H1 (cell line): ENCODE measurements at regions not wholly inside any gene's neighbourhood (a gene's known extent, or its start where the extent isn't known, plus 50 kb on each side); places are given as distances from the start of the nearest gene placed in this dataset.

Source experiments
- CTCF ChIA-PET: fragments of 300-600 bp; sonication (Branson Sonifier 250); formaldehyde crosslinking; loops from one replicate; lab custom pipeline; 2021; ENCODE audit not compliant: partially characterized antibody; lab: Charles Lee
- POLR2A ChIA-PET: fragments of 300-600 bp; sonication (Branson Sonifier 250); formaldehyde crosslinking; loops from one replicate; lab custom pipeline; 2021; ENCODE audit warnings: inconsistent platforms; ENCODE audit not compliant: partially characterized antibody; lab: Charles Lee
- DNase-seq, 2 experiments: peaks; one replicate each; pipeline versions ENCODE4 v3.0.0 to v3.0.0-alpha.2; 2010 to 2022; ENCODE audit warnings: low spot score in 2 of 2, low read depth in 1 of 2, mixed read lengths in 1 of 2
- FAIRE-seq: peaks from 2 replicates; lab custom pipeline; 2011; peaks lifted over from hg19 to GRCh38; lab: Jason Lieb, UNC
- H2AFZ ChIP-seq: 2 replicates; pipeline ENCODE4 v1.8.1; 2012; ENCODE audit warnings: low read length, inconsistent platforms
- H2AK5ac ChIP-seq: 2 replicates; pipeline ENCODE4 v1.6.1; 2013; ENCODE audit warnings: low read depth, low read length
- H2BK120ac ChIP-seq: replicated peaks from 2 replicates; pipeline ENCODE3; 2013; ENCODE audit warnings: low read depth, low read length, inconsistent platforms
- H2BK12ac ChIP-seq: 2 replicates; pipeline ENCODE4 v1.6.1; 2013; ENCODE audit warnings: low read depth, low read length
- H2BK15ac ChIP-seq: 2 replicates; pipeline ENCODE4 v1.6.1; 2013; ENCODE audit warnings: low read length
- H2BK20ac ChIP-seq: 2 replicates; pipeline ENCODE4 v1.6.1; 2013; ENCODE audit warnings: low read length
- H2BK5ac ChIP-seq: 2 replicates; pipeline ENCODE4 v1.6.1; 2013; ENCODE audit warnings: low read depth, low read length
- H3K14ac ChIP-seq: 2 replicates; pipeline ENCODE4 v1.6.1; 2013; ENCODE audit warnings: inconsistent platforms; ENCODE audit not compliant: insufficient read length
- H3K18ac ChIP-seq: 2 replicates; pipeline ENCODE4 v1.6.1; 2013; ENCODE audit warnings: low read length; ENCODE audit errors: extremely low read depth
- H3K23ac ChIP-seq: 2 replicates; pipeline ENCODE4 v1.6.1; 2013; ENCODE audit warnings: inconsistent platforms; ENCODE audit not compliant: insufficient read length
- H3K23me2 ChIP-seq: 2 replicates; pipeline ENCODE4 v1.6.1; 2013; ENCODE audit warnings: low read depth, low read length
- H3K27ac ChIP-seq: 2 replicates; pipeline ENCODE4 v1.6.1; 2011; ENCODE audit warnings: low read depth, low read length, inconsistent platforms
- H3K27me3 ChIP-seq, 4 experiments: replicated peaks in 1 of 4; 1 replicate in 1 of 4; 2 replicates in 3 of 4; pipeline versions ENCODE4 v1.6.1 to v1.8.1; 2011 to 2013; ENCODE audit warnings: low read length in 3 of 4, mild to moderate bottlenecking in 3 of 4, inconsistent platforms in 2 of 4, mixed read lengths in 2 of 4, moderate library complexity in 1 of 4; ENCODE audit not compliant: control insufficient read depth in 3 of 4, insufficient read depth in 3 of 4; ENCODE audit errors: extremely low read depth in 1 of 4
- H3K36me3 ChIP-seq, 4 experiments: 2 replicates each; pipeline versions ENCODE4 v1.6.1 to v1.8.1; 2011 to 2013; ENCODE audit warnings: mild to moderate bottlenecking in 4 of 4, low read length in 3 of 4, moderate library complexity in 2 of 4, control low read depth in 1 of 4, inconsistent platforms in 1 of 4; ENCODE audit not compliant: insufficient read depth in 4 of 4, control insufficient read depth in 2 of 4
- H3K4ac ChIP-seq: replicated peaks from 2 replicates; pipeline ENCODE3; 2013; ENCODE audit warnings: low read length, low read depth, mixed read lengths, inconsistent platforms; ENCODE audit not compliant: insufficient read length
- H3K4me1 ChIP-seq, 4 experiments: replicated peaks in 1 of 4; 1 replicate in 1 of 4; 2 replicates in 3 of 4; pipeline versions ENCODE4 v1.6.1 to v1.8.1; 2011 to 2013; ENCODE audit warnings: low read length in 3 of 4, inconsistent platforms in 2 of 4, mixed read lengths in 1 of 4; ENCODE audit not compliant: insufficient read depth in 4 of 4, control insufficient read depth in 3 of 4
- H3K4me2 ChIP-seq, 2 experiments: 2 replicates each; pipeline versions ENCODE4 v1.6.1 to v1.8.1; 2011 to 2013; ENCODE audit warnings: low read depth in 2 of 2, low read length in 2 of 2, control low read depth in 1 of 2, inconsistent platforms in 1 of 2, mild to moderate bottlenecking in 1 of 2; ENCODE audit not compliant: insufficient read depth in 1 of 2
- H3K4me3 ChIP-seq, 4 experiments: fragments of 200-600, 300-600 bp in 1 of 4; sonication (generic), shearing (Covaris generic), sonication (Bioruptor Twin) in 1 of 4; 2 replicates each; pipeline versions ENCODE4 v1.5.1 to v1.8.1; 2011 to 2016; ENCODE audit warnings: low read length in 4 of 4, low read depth in 3 of 4, control low read depth in 2 of 4, inconsistent platforms in 2 of 4, mild to moderate bottlenecking in 2 of 4, mixed read lengths in 1 of 4, moderate library complexity in 1 of 4; ENCODE audit not compliant: insufficient read depth in 2 of 4; ENCODE audit errors: extremely low read depth in 1 of 4
- H3K56ac ChIP-seq: replicated peaks from 2 replicates; pipeline ENCODE3; 2013; ENCODE audit warnings: low read depth, mild to moderate bottlenecking, mixed read lengths, low read length, inconsistent platforms; ENCODE audit not compliant: insufficient read length
- H3K79me1 ChIP-seq: 2 replicates; pipeline ENCODE4 v1.6.1; 2013; ENCODE audit warnings: low read depth, low read length, control low read depth
- H3K79me2 ChIP-seq, 2 experiments: 2 replicates each; pipeline versions ENCODE4 v1.6.1 to v1.8.1; 2012 to 2013; ENCODE audit warnings: low read length in 2 of 2, mild to moderate bottlenecking in 2 of 2, inconsistent platforms in 1 of 2; ENCODE audit not compliant: insufficient read depth in 2 of 2, control insufficient read depth in 1 of 2
- H3K9ac ChIP-seq, 4 experiments: replicated peaks in 1 of 4; 1 replicate in 1 of 4; 2 replicates in 3 of 4; pipeline versions ENCODE4 v1.6.1 to v1.8.1; 2011 to 2013; ENCODE audit warnings: low read depth in 3 of 4, low read length in 3 of 4, control low read depth in 2 of 4, mild to moderate bottlenecking in 2 of 4, moderate library complexity in 2 of 4, inconsistent platforms in 1 of 4; ENCODE audit errors: extremely low read depth in 1 of 4
- H3K9me3 ChIP-seq, 2 experiments: 2 replicates each; pipeline versions ENCODE4 v1.6.1 to v1.8.1; 2012 to 2013; ENCODE audit warnings: mild to moderate bottlenecking in 2 of 2, moderate library complexity in 2 of 2, control low read depth in 1 of 2, inconsistent platforms in 1 of 2, low read depth in 1 of 2, low read length in 1 of 2, mixed read lengths in 1 of 2; ENCODE audit not compliant: insufficient read depth in 2 of 2
- H4K20me1 ChIP-seq, 2 experiments: replicated peaks in 1 of 2; 2 replicates each; pipeline versions ENCODE3 to v1.8.1; 2011 to 2013; ENCODE audit warnings: inconsistent platforms in 2 of 2, low read length in 2 of 2, mild to moderate bottlenecking in 1 of 2; ENCODE audit not compliant: insufficient read depth in 2 of 2, control insufficient read depth in 1 of 2
- H4K5ac ChIP-seq: 2 replicates; pipeline ENCODE4 v1.6.1; 2013; ENCODE audit warnings: low read length, low read depth, mixed read lengths, inconsistent platforms; ENCODE audit not compliant: insufficient read length
- H4K8ac ChIP-seq: 2 replicates; pipeline ENCODE4 v1.8.0; 2013; ENCODE audit warnings: mild to moderate bottlenecking, moderate library complexity, low read length, inconsistent platforms; ENCODE audit not compliant: insufficient read depth; ENCODE audit errors: extremely low read depth
- H4K91ac ChIP-seq: replicated peaks from 2 replicates; pipeline ENCODE3; 2013; ENCODE audit warnings: low read length, mixed read lengths, inconsistent platforms; ENCODE audit not compliant: insufficient read length
- POU5F1 ChIP-seq: IDR thresholded peaks from 2 replicates; pipeline ENCODE4 v1.6.1; 2011; ENCODE audit warnings: low read depth, mild to moderate bottlenecking, low read length, moderate library complexity
- WGBS, 2 experiments: shearing (Covaris generic) in 1 of 2; methylation state at CpG; one replicate each; pipeline versions ENCODE4 v1.1.6 to v1.1.7; 2013 to 2015; ENCODE audit warnings: low lambda C conversion rate in 2 of 2, mixed read lengths in 2 of 2, inconsistent platforms in 1 of 2, low coverage in 1 of 2, missing lambda C conversion rate in 1 of 2; ENCODE audit not compliant: insufficient replicate concordance in 2 of 2, insufficient coverage in 1 of 2, insufficient read length in 1 of 2; ENCODE audit errors: extremely low coverage in 1 of 2, missing lambda C conversion rate in 1 of 2; 5-methylcytosine and 5-hydroxymethylcytosine counted together

- H3K23me2 ChIP-seq = no peaks in the 10 kb centered on the region
- no peak overlapping the region for H2BK5ac ChIP-seq
- H3K23ac ChIP-seq = no peak overlapping the region
- H3K4me2 ChIP-seq = no peak overlapping the region
- no peaks in the 10 kb centered on the region for H3K79me2 ChIP-seq
- no peak overlapping the region for H3K4me3 ChIP-seq
- no peak overlapping the region for H2AK5ac ChIP-seq
- no peak overlapping the region for H3K18ac ChIP-seq
- H4K5ac ChIP-seq = no peak overlapping the region
- no peak overlapping the region for H3K9ac ChIP-seq
- H3K27ac ChIP-seq = no peak overlapping the region
- no peaks in the 10 kb centered on the region for H3K79me1 ChIP-seq
- no peaks in the 10 kb centered on the region for H4K20me1 ChIP-seq
- H3K56ac ChIP-seq = no peak overlapping the region
- 90% methylated on average over 6 of the region's 6 CpGs; no CpG with 5 or more reads in 1 of the 2 experiments for WGBS, 2 experiments
- FAIRE-seq (no peak), DNase-seq (no peak)
- H3K4ac ChIP-seq = no peak overlapping the region
- CTCF ChIA-PET = interaction anchor here (0.6 to 1.8 kb wide), 2 partner anchors 9 to 20 kb away, joined by 3 to 5 read pairs; no protein-coding TSS in a partner anchor
- no peak overlapping the region for H2AFZ ChIP-seq
- no peaks in the 10 kb centered on the region for H3K9me3 ChIP-seq
- no peaks in the 10 kb centered on the region for H3K36me3 ChIP-seq
- H4K8ac ChIP-seq = no peak overlapping the region
- no peak overlapping the region for H2BK15ac ChIP-seq
- no peak overlapping the region for H2BK12ac ChIP-seq
- peaks cover 0 to 5% (median under 1%) of the 10 kb centered on the region in 4 experiments; a peak in 1 of 7 replicates for H3K4me1 ChIP-seq
- H2BK120ac ChIP-seq = no peak overlapping the region
- H2BK20ac ChIP-seq = no peak overlapping the region
- H3K14ac ChIP-seq = no peak overlapping the region
- H3K27me3 ChIP-seq = no peaks in the 10 kb centered on the region
- POLR2A ChIA-PET = no interaction called here
- no peak overlapping the region for H4K91ac ChIP-seq
- TF ChIP-seq POU5F1 = no peak
Observed at GRCh38 chr12:19780460-19780859, 341.2 kb downstream of the AEBP2 start.
